Tibial artery (tissue), 4 donors: ENCODE measurements at regions not wholly inside any gene's neighbourhood (a gene's known extent, or its start where the extent isn't known, plus 50 kb on each side); places are given as distances from the start of the nearest gene placed in this dataset.

Experiments
- DNase-seq, 2 donors: peaks; one replicate each; pipeline ENCODE4 v3.0.0-alpha.2; 2019
- H3K27ac ChIP-seq, 2 donors: fragments of 200-600 bp; sonication (generic) in 1 of 2; 1 replicate in 1 of 2; 2 replicates in 1 of 2; pipeline ENCODE4 v1.5.1; 2018 to 2019; ENCODE audit warnings: mild to moderate bottlenecking in 1 of 2
- H3K27me3 ChIP-seq, 2 donors: fragments of 200-600 bp; sonication (generic) in 1 of 2; one replicate each; pipeline versions ENCODE4 v1.5.1 to v1.6.0; 2016 to 2019
- H3K36me3 ChIP-seq, 3 donors: fragments of 200-600 bp; sonication (generic) in 2 of 3; one replicate each; pipeline ENCODE4 v1.5.1; 2016 to 2019; ENCODE audit warnings: mild to moderate bottlenecking in 2 of 3
- H3K4me1 ChIP-seq, 4 donors: fragments of 200-600 bp; sonication (generic) in 2 of 4; 1 replicate in 3 of 4; 2 replicates in 1 of 4; pipeline ENCODE4 v1.5.1; 2016 to 2019
- H3K4me3 ChIP-seq, 2 donors: fragments of 200-600 bp; sonication (generic) in 1 of 2; 1 replicate in 1 of 2; 2 replicates in 1 of 2; pipeline ENCODE4 v1.5.1; 2018 to 2019; ENCODE audit warnings: mild to moderate bottlenecking in 2 of 2
- H3K9me3 ChIP-seq, 3 donors: fragments of 200-600 bp; sonication (generic) in 1 of 3; one replicate each; pipeline ENCODE4 v1.5.1; 2016 to 2019
- intact Hi-C: fragments of 100-400 bp; cut with DNase I; formaldehyde crosslinking; loops from one replicate; pipeline ENCODE4 v1.15.0; 2023; ENCODE audit warnings: low total_unique reads
- TF ChIP-seq, protein P1 (sequence below), 2 experiments: fragments of 200-600 bp in 1 of 2; fragments of 450-650 bp in 1 of 2; IDR thresholded peaks; one replicate each; pipeline ENCODE4 v1.5.1; 2017 to 2019; ENCODE audit warnings: antibody characterized with exemption in 2 of 2, mild to moderate bottlenecking in 1 of 2, moderate library complexity in 1 of 2

DNA sequence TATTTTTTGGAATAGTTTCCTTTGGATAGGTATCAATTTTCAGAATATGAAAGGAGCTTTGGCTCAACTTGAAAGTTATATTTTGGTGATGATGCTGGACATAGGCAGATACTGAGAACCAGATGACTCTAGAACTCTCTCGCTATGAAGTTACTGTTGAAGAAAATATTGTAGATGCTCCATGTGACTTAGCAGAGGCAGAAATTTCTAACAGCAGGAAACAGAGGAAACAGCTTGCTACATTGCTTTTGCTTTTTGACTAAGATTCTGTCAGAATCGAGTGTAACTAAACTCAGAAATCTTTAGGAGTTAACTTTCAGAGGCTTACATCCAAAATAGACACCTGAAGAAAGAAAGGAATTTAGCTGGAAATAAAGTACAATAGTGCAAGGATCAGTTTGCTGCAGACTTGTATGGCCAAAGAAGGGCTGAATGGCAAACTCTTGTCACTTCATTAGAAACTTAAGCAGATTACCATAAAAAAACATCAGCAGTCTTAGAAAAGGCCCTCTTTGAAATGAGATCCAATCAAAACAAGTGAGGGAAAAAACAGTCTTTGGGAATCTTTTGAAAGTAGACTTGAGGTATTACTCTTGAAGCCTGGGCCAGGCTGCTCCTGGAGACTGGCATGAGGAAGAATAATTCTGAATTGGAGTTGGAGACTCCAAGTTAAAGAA lies 911.8 kb downstream of the FSCB start:
- Histone ChIP-seq H3K27ac (no peak overlapping the region), H3K36me3 (no peaks in the 10 kb centered on the region), H3K4me3 (no peak overlapping the region), H3K4me1 (no peaks in the 10 kb centered on the region), H3K9me3 (no peaks in the 10 kb centered on the region), H3K27me3 (no peaks in the 10 kb centered on the region)
- intact Hi-C loops = no loop called here
- TF ChIP-seq, protein P1, sequence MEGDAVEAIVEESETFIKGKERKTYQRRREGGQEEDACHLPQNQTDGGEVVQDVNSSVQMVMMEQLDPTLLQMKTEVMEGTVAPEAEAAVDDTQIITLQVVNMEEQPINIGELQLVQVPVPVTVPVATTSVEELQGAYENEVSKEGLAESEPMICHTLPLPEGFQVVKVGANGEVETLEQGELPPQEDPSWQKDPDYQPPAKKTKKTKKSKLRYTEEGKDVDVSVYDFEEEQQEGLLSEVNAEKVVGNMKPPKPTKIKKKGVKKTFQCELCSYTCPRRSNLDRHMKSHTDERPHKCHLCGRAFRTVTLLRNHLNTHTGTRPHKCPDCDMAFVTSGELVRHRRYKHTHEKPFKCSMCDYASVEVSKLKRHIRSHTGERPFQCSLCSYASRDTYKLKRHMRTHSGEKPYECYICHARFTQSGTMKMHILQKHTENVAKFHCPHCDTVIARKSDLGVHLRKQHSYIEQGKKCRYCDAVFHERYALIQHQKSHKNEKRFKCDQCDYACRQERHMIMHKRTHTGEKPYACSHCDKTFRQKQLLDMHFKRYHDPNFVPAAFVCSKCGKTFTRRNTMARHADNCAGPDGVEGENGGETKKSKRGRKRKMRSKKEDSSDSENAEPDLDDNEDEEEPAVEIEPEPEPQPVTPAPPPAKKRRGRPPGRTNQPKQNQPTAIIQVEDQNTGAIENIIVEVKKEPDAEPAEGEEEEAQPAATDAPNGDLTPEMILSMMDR (IDR thresholded peaks at IDR 0.05) = no peak
- no peak for DNase-seq

DNA sequence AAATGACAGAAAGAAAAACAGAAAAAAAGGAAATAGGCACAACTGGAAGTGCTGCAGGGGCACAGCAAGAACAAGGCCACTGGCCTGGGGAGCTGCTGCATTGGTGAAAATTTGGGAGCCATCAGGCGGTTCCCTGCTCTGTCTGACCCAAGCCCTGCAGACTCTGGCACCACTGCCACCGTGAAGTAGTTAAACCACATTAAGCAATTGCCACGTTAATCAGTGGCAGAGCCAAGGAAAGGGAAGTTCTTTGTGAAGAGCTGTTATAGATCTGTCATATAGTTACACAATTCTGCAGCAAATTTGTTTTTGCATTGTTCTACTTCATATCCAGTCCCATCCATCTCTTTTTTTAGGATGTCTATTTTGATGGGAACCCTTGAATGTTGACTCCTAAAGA lies 915.3 kb downstream of the FSCB start:
- Histone ChIP-seq H3K9me3 (no peaks in the 10 kb centered on the region), H3K27me3 (no peaks in the 10 kb centered on the region), H3K36me3 (no peaks in the 10 kb centered on the region), H3K27ac (no peak overlapping the region), H3K4me1 (no peaks in the 10 kb centered on the region), H3K4me3 (no peak overlapping the region)
- no peak for DNase-seq
- intact Hi-C loops = no loop called here
- TF ChIP-seq, protein P1 (IDR thresholded peaks at IDR 0.05) = no peak

DNA sequence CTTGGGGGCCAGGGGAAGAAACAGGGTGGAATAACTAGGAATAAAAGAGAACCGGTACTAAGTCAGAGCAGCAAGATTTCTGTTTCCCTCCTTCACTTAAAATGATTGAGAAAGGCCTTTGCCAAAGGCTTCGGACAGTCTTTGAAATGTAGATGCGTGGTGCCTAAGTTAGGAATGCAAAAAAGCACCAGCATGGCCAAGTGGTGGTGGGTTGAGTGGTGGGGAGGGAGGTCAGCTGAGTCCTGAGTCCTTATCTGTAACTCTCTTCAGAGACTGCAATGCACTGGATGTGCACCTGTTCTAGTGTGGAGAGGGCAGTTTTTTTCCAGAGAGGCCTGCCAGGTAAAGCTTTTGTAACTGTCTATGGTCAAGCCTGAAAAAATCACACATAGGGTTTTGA lies 919.9 kb downstream of the FSCB start:
- H3K4me3 ChIP-seq = no peak overlapping the region
- no peak for DNase-seq
- no peaks in the 10 kb centered on the region for H3K27me3 ChIP-seq
- no peaks in the 10 kb centered on the region for H3K9me3 ChIP-seq
- TF ChIP-seq, protein P1 (IDR thresholded peaks at IDR 0.05) = no peak
- H3K27ac ChIP-seq = no peak overlapping the region
- H3K4me1 ChIP-seq = no peaks in the 10 kb centered on the region
- no peaks in the 10 kb centered on the region for H3K36me3 ChIP-seq
- intact Hi-C loops = no loop called here

DNA sequence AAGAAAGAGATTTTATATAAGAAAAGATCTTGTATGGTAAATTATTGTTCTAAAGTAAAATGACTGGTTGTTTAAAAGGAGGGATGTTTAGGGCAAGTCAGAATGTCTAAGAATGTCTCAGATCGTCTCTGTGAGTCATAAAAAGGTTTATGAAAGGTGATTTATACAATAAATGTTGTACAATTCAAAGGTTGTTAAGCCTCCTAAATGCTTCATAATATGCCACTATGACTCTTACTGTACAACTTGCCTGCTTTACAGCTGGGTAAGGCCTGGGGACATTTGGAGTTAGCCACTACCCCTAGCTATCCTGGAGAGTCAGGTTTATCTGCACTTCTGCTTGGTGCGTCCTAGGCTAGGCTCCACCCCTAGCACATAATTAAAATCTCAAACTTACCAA lies 927.4 kb downstream of the FSCB start:
- intact Hi-C loops = no loop called here
- H3K4me1 ChIP-seq = no peaks in the 10 kb centered on the region
- no peak overlapping the region for H3K27ac ChIP-seq
- H3K4me3 ChIP-seq = no peak overlapping the region
- no peaks in the 10 kb centered on the region for H3K36me3 ChIP-seq
- no peak for DNase-seq
- no peaks in the 10 kb centered on the region for H3K27me3 ChIP-seq
- H3K9me3 ChIP-seq = no peaks in the 10 kb centered on the region
- TF ChIP-seq, protein P1 (IDR thresholded peaks at IDR 0.05) = no peak

DNA sequence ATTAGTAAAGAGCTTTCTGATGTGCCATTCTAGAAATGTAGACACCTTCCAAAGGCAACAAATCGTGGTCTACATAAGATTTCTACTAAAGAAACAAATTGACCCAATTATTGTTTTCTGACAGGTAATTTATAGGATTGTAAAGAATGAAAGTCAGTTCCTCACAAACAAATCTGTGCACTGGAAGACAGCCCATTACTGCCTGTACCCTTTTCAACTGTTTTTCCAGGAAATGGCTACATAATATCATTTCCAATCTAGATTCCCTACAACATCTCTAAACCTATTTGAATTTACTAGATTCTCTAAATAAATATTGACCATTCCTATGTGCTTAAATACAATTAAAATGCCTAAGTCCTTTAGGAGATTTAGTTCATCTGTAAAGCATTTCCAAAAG lies 939.1 kb downstream of the FSCB start:
- intact Hi-C loops = no loop called here
- H3K36me3 ChIP-seq = no peaks in the 10 kb centered on the region

More for the DNA sequence above, 939.1 kb downstream of the FSCB start:
- H3K27me3 ChIP-seq = no peaks in the 10 kb centered on the region
- H3K4me1 ChIP-seq = no peaks in the 10 kb centered on the region
- no peak overlapping the region for H3K27ac ChIP-seq
- no peaks in the 10 kb centered on the region for H3K9me3 ChIP-seq
- no peak overlapping the region for H3K4me3 ChIP-seq
- DNase-seq = no peak
- TF ChIP-seq, protein P1 (IDR thresholded peaks at IDR 0.05) = no peak
